Dedifferentiated amniotic fluid mesenchymal stem cell (primary cell): ENCODE measurements at regions not wholly inside any gene's neighbourhood (a gene's known extent, or its start where the extent isn't known, plus 50 kb on each side); places are given as distances from the start of the nearest gene placed in this dataset.
"Not testable (repeated sequence)": the region's sequence is repeated elsewhere in the genome, so short reads cannot be mapped to it uniquely, and the experiment has no call there.

Source experiments
- DNase-seq: peaks from one replicate; pipeline ENCODE4 v3.0.0-alpha.2; 2016; ENCODE audit errors: extremely low spot score

- DNase-seq = no peak
Measured at GRCh38 chr15:93948726-93949125, 282.6 kb upstream of the MCTP2 start.

DNA sequence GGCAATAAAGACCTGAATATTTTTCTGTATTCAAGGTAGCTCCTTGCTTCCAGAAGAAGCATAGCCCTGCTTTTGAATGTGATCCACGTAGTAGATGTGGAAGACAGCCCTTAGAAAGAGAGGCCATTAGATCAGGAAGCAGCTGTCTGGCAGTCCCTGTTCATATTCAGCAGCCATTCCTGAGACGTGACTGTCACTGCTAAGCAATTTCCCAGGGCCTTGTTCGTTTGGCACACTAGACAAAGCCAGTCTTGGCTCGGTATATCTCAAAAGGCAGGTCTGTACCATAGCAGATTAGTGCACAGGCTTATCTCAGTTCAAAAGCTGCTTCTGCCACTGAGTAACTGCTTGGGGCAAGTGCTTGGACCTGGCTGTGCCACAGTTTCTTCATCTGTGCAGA is 287.8 kb upstream of the MCTP2 start:
- DNase-seq = no peak

GRCh38 chr15:93942269-93942694 is 289.1 kb upstream of the MCTP2 start:
- no peak for DNase-seq

- no peak for DNase-seq
Measured at GRCh38 chr15:93941697-93942096, 289.7 kb upstream of the MCTP2 start.

- DNase-seq = no peak
Measured at GRCh38 chr15:93940226-93940625, 291.1 kb upstream of the MCTP2 start.

- no peak for DNase-seq
Measured at GRCh38 chr15:93932164-93932776, 299.1 kb upstream of the MCTP2 start.

DNA sequence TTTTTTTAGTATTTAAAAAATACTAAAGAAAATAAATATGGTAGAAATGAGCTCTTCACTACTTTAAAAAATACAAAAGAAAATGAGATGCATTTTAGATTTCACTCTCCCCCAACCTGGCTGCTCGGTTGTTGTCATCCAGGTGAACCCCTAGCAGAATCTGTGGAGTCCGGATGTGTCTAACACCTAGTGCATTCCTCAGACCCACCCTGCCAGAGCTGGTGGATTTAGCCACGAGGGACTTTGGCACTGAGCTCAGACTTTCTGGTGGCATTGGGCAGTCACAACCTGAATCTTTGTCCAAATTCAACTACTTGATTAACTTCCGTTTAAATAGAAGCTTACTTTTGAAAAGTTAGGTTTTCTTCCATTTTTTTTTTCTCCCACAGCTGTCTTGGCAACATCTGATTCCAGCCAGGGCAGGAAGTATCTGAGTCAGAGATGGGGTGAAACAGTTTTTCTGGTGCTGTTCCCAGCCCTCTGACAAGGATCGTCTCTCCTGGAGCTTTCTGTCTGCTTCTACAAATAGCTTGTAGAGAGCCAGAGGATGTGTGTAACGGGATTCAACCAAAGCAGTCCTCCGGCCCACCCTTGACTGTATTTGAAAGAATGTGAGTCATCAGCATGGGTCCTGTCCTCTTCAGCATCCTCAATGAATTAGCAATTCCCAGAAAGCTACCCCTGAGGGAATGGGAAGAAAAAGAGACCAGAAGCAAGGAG is 301.8 kb upstream of the MCTP2 start:
- no peak for DNase-seq

DNA sequence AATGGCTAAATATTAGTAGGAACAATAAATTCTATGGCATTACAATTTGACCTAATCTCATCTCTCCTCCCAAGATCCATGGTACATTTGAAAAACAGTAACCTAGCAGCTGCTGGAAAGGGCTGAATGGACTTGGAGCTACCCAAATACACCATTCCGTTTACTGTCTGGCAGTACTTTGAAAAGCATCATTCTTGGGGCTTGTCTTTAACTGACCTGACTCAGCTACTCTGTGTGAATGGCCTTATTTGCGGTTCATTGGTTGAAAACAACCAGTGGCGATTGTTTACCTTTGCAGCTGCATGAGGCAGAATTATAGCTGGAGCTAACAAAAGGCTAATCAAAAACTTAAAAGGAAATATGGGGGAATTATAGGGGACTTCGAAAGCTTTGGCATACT is 311.2 kb upstream of the MCTP2 start:
- DNase-seq = no peak

DNA sequence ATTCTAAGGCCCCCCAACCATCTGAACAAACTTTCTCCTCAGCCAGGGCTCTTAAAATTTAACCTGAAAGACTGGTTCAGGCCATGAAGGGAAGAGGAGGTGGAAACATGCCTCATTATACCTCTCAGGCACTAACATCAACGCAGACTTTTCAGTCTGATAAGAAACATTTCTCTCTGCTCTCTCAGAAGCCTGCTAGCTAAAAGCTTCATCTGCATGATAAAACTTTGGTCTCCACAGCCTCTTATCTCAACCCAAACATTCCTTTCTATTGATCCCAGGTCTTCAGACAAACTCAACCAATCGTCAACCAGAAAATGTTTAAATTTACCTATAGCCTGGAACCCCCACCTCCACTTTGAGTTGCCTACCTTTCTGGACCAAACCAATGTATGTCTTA is 312.6 kb upstream of the MCTP2 start:
- not testable (repeated sequence) for DNase-seq

GRCh38 chr15:93917181-93917580 is 314.2 kb upstream of the MCTP2 start:
- no peak for DNase-seq

GRCh38 chr15:93913871-93914270 is 317.5 kb upstream of the MCTP2 start:
- no peak for DNase-seq

DNA sequence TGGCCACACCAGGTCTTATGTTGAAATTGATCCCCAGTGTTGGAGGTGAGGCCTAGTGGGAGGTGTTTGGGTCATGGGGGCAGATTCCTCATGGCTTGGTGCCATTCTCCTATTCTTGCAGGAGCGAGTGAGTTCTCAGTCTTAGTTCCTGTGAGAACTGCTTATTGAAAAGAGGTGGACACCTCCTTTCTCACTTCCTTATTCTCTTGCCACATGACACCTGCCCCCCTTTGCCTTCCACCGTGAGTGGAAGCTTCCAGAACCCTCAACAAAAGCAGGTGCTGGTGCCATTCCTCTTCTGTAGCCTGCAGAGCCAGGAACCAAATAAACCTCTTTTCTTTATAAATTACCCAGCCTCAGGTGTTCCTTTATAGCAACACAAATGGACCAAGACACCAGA is 318.1 kb upstream of the MCTP2 start:
- DNase-seq = no peak

DNA sequence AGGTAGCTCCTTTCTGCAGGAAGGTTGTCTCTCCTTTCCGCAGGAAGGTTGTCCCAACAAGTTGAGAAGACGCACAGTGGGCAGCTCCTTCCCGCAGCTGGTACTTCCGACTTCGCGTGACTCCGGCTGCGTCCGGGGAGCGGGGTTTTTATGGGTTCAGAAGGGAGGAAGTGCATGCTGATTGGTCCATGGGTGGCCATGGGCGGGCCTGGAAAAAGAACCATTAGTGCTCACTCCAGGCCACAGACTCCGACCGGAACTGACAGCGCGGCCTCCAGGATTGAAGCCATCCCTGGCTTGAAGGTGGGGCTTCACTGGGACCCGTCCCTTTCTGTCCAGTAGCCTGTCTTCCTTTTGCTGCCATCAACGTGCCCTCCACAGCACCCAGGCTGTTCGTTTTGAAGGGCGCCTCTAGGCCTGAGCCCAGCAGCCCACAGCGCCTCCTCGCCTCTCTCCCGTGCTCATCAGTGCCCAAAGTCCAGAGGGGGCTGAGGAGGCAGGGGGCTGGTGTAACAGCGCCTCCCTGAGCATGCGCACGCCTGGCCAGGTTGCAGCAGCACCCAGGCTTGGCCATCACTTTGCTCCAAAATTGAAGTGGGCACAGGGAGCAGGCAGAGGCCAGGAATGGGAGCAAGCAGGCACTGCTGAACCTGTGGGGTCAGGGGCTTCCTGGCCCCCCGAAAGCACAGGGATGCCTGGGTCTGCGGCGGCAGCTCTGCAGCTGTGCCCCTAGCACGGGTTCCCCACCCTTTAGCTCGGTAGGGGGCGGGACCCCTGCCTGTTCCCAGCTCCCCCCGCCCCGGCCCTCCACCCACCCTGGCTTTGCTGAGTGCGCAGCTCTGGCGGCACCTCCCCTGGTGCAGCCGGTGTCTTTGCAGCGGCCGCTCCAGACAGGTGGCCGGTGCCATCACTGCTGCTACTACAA is 330.6 kb upstream of the MCTP2 start:
- DNase-seq = no peak

GRCh38 chr15:93899817-93900216 is 331.5 kb upstream of the MCTP2 start:
- no peak for DNase-seq

GRCh38 chr15:93897377-93897776 is 334.0 kb upstream of the MCTP2 start:
- no peak for DNase-seq

- no peak for DNase-seq
Measured at GRCh38 chr15:93895976-93896770, 335.2 kb upstream of the MCTP2 start.

GRCh38 chr15:93894438-93895036 is 336.8 kb upstream of the MCTP2 start:
- DNase-seq = no peak

GRCh38 chr15:93887151-93887550 is 344.2 kb upstream of the MCTP2 start:
- no peak for DNase-seq

DNA sequence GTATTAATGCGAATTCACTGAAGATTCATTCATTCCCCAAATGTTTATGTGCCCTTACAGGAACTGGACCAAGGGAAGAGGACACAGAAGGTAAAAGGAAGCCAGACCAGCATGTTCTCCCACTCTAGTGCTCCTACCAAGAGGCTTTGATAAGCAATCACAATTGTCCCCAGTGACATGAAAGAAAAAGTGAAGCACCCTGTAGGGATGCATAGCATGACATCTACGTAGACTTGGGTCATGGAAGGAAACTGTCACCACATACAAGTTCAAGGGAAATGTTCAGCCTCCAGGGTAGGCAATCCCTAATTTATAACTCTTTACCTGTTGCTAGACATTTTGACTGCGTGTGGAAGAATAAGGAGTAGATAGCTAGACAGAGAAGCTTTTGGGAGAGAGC is 348.6 kb upstream of the MCTP2 start:
- no peak for DNase-seq

DNA sequence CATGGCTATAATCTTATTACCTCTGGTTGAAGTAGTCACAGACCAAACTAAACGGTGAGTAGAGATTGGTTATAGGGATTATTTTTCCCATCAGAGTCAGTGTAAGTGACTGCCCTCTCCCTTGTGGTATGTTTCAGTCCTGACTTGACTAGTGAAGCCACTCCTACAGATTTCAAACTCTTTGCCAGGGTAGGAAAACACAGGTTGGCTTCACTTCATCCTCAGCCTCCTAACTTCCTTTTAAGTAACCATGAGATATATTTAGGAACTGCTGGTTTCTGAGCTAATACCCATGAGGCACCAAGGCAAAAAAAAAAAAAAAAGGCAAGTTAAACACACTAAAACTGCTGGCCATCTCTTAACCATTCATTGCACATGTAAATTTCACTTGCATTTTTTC is 349.2 kb upstream of the MCTP2 start:
- DNase-seq = no peak

- no peak for DNase-seq
Measured at GRCh38 chr15:93881310-93881709, 350.1 kb upstream of the MCTP2 start.
